ENCODE measurements at regions not wholly inside any gene's neighbourhood (a gene's known extent, or its start where the extent isn't known, plus 50 kb on each side); places are given as distances from the start of the nearest gene placed in this dataset.

- H3K27ac ChIP-seq (ENCODE audit: low read length): no peak overlapping the region
- H3K9me3 ChIP-seq (ENCODE audit: insufficient read depth, low read length, severe bottlenecking): no peaks in the 10 kb centered on the region
- ATAC-seq (ENCODE audit: insufficient read depth, low read depth): no peak
- no peaks in the 10 kb centered on the region for H4K20me1 ChIP-seq (ENCODE audit: insufficient read depth, low read length)
- H3K4me2 ChIP-seq (ENCODE audit: insufficient read depth, low read length): no peak overlapping the region
- H3K36me3 ChIP-seq (ENCODE audit: insufficient read depth, low read length): no peaks in the 10 kb centered on the region
- no peak for DNase-seq
- no peaks in the 10 kb centered on the region for H3K27me3 ChIP-seq (ENCODE audit: insufficient read depth, low read length, poor library complexity)
- H3K9ac ChIP-seq (ENCODE audit: low read depth, low read length): no peak overlapping the region
- H3K4me1 ChIP-seq (ENCODE audit: insufficient read depth, low read length): no peaks in the 10 kb centered on the region
- TF ChIP-seq EZH2 (IDR thresholded peaks at IDR 0.05; ENCODE audit: borderline replicate concordance, low read depth, low read length, severe bottlenecking) (no peak), CTCF (IDR thresholded peaks at IDR 0.05; ENCODE audit: borderline replicate concordance, extremely low read depth, low read length, poor library complexity, severe bottlenecking) (no peak)
- H3K79me2 ChIP-seq (ENCODE audit: insufficient read depth, low read length): no peaks in the 10 kb centered on the region
- H2AFZ ChIP-seq (ENCODE audit: low read depth, low read length): no peak overlapping the region
- no peak overlapping the region for H3K4me3 ChIP-seq (ENCODE audit: low read depth in 1 of 2, low read length in 2 of 2)
These were observed 340.6 kb upstream of the NRP1 start for GRCh38 chr10:33674986-33675599.

- Histone ChIP-seq H3K9me3 (ENCODE audit: insufficient read depth, low read length, severe bottlenecking) (no peaks in the 10 kb centered on the region), H3K9ac (ENCODE audit: low read depth, low read length) (no peak overlapping the region), H3K4me1 (ENCODE audit: insufficient read depth, low read length) (no peaks in the 10 kb centered on the region), H3K27ac (ENCODE audit: low read length) (no peak overlapping the region), H3K36me3 (ENCODE audit: insufficient read depth, low read length) (no peaks in the 10 kb centered on the region), H3K27me3 (ENCODE audit: insufficient read depth, low read length, poor library complexity) (no peaks in the 10 kb centered on the region), H3K4me2 (ENCODE audit: insufficient read depth, low read length) (no peak overlapping the region), H3K4me3 (ENCODE audit: low read depth in 1 of 2, low read length in 2 of 2) (no peak overlapping the region), H4K20me1 (ENCODE audit: insufficient read depth, low read length) (no peaks in the 10 kb centered on the region), H2AFZ (ENCODE audit: low read depth, low read length) (no peak overlapping the region), H3K79me2 (ENCODE audit: insufficient read depth, low read length) (no peaks in the 10 kb centered on the region)
- DNase-seq (no peak), ATAC-seq (ENCODE audit: insufficient read depth, low read depth) (no peak)
- TF ChIP-seq CTCF (IDR thresholded peaks at IDR 0.05; ENCODE audit: borderline replicate concordance, extremely low read depth, low read length, poor library complexity, severe bottlenecking) (no peak), EZH2 (IDR thresholded peaks at IDR 0.05; ENCODE audit: borderline replicate concordance, low read depth, low read length, severe bottlenecking) (no peak)
These were observed 340.0 kb upstream of the NRP1 start for GRCh38 chr10:33674491-33674890.

GRCh38 chr10:33673839-33674415, 339.5 kb upstream of the NRP1 start:
- Histone ChIP-seq H3K4me1 (ENCODE audit: insufficient read depth, low read length) (no peaks in the 10 kb centered on the region), H3K27ac (ENCODE audit: low read length) (no peak overlapping the region), H4K20me1 (ENCODE audit: insufficient read depth, low read length) (no peaks in the 10 kb centered on the region), H3K27me3 (ENCODE audit: insufficient read depth, low read length, poor library complexity) (no peaks in the 10 kb centered on the region), H2AFZ (ENCODE audit: low read depth, low read length) (no peak overlapping the region), H3K4me3 (ENCODE audit: low read depth in 1 of 2, low read length in 2 of 2) (no peak overlapping the region), H3K4me2 (ENCODE audit: insufficient read depth, low read length) (no peak overlapping the region), H3K9ac (ENCODE audit: low read depth, low read length) (no peak overlapping the region), H3K36me3 (ENCODE audit: insufficient read depth, low read length) (no peaks in the 10 kb centered on the region), H3K9me3 (ENCODE audit: insufficient read depth, low read length, severe bottlenecking) (no peaks in the 10 kb centered on the region), H3K79me2 (ENCODE audit: insufficient read depth, low read length) (no peaks in the 10 kb centered on the region)
- ATAC-seq (ENCODE audit: insufficient read depth, low read depth) (no peak), DNase-seq (no peak)
- no peak for TF ChIP-seq CTCF (IDR thresholded peaks at IDR 0.05; ENCODE audit: borderline replicate concordance, extremely low read depth, low read length, poor library complexity, severe bottlenecking)
- TF ChIP-seq EZH2 (IDR thresholded peaks at IDR 0.05; ENCODE audit: borderline replicate concordance, low read depth, low read length, severe bottlenecking): no peak
